ENCODE measurements at regions not wholly inside any gene's neighbourhood (a gene's known extent, or its start where the extent isn't known, plus 50 kb on each side); places are given as distances from the start of the nearest gene placed in this dataset.

- H3K79me2 ChIP-seq (ENCODE audit: low read length), result no peaks in the 10 kb centered on the region
- ChIA-PET POLR2A (ENCODE audit: unreplicated experiment) (no interaction called here), CTCF (no interaction called here)
- no peak overlapping the region for H3K4me3 ChIP-seq (ENCODE audit: low read length)
- no peaks in the 10 kb centered on the region for H3F3A ChIP-seq (ENCODE audit: low read length, unreplicated experiment)
- no peak overlapping the region for H3K9ac ChIP-seq (ENCODE audit: low read length)
- peaks cover 11% of the 10 kb centered on the region for H3K4me1 ChIP-seq (ENCODE audit: insufficient read depth, low read length)
- no peaks in the 10 kb centered on the region for H3K9me2 ChIP-seq (replicated peaks; ENCODE audit: low read length)
- TF ChIP-seq EZH2phosphoT487 (IDR thresholded peaks at IDR 0.05; ENCODE audit: borderline replicate concordance, low read length) (no peak), EZH2 (IDR thresholded peaks at IDR 0.05; ENCODE audit: low read length, unreplicated experiment) (no peak), CTCF (conservative IDR thresholded peaks at IDR 0.05; ENCODE audit: low read depth, low read length) (no peak)
- BruUV-seq (replicated peaks), result no TSS peak
- H3K27me3 ChIP-seq (ENCODE audit: low read length), result no peaks in the 10 kb centered on the region
- no peak overlapping the region for H3K27ac ChIP-seq (ENCODE audit: low read length)
- ATAC-seq (no peak), DNase-seq (no peak)
- H4K20me1 ChIP-seq (ENCODE audit: low read length), result no peaks in the 10 kb centered on the region
- no peaks in the 10 kb centered on the region for H3K36me3 ChIP-seq (ENCODE audit: low read depth, low read length)
- H3K4me2 ChIP-seq (ENCODE audit: low read length), result no peak overlapping the region
- no peaks in the 10 kb centered on the region for H3K9me3 ChIP-seq (ENCODE audit: low read length)
- intact Hi-C loops (cut with micrococcal nuclease), result no loop called here
- no peak overlapping the region for H2AFZ ChIP-seq (ENCODE audit: low read length)
Observed at GRCh38 chr12:115135800-115136211, 451.8 kb upstream of the TBX3 start.

DNA sequence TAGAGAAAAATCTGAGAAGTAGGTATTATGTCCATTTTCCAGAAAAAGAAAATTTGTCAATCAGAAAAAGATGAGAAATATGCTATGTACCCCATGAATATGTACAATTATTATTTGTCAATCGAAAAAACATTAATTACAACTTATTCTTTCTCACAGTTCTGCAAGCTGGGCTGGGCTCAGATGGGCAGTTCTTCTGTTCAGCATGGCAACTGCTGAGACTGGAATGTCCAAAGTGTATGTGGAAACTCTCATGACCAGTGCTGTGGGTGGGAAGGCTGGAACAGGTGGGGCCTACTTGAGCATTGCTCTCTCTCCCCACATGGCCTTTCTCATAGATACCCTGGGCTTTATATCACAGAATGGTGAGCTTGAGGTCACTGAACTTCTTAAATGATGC is 450.3 kb upstream of the TBX3 start:
- TF ChIP-seq CTCF (conservative IDR thresholded peaks at IDR 0.05; ENCODE audit: low read depth, low read length) (no peak), EZH2 (IDR thresholded peaks at IDR 0.05; ENCODE audit: low read length, unreplicated experiment) (no peak), EZH2phosphoT487 (IDR thresholded peaks at IDR 0.05; ENCODE audit: borderline replicate concordance, low read length) (no peak)
- ChIA-PET CTCF (no interaction called here), POLR2A (ENCODE audit: unreplicated experiment) (no interaction called here)
- Histone ChIP-seq H3K9me3 (ENCODE audit: low read length) (no peaks in the 10 kb centered on the region), H3K36me3 (ENCODE audit: low read depth, low read length) (no peaks in the 10 kb centered on the region), H3K4me3 (ENCODE audit: low read length) (no peak overlapping the region), H3K9me2 (replicated peaks; ENCODE audit: low read length) (no peaks in the 10 kb centered on the region), H3K9ac (ENCODE audit: low read length) (no peak overlapping the region), H4K20me1 (ENCODE audit: low read length) (no peaks in the 10 kb centered on the region), H3K27ac (ENCODE audit: low read length) (no peak overlapping the region), H3F3A (ENCODE audit: low read length, unreplicated experiment) (no peaks in the 10 kb centered on the region), H3K4me1 (ENCODE audit: insufficient read depth, low read length) (peaks cover 16% of the 10 kb centered on the region), H3K79me2 (ENCODE audit: low read length) (no peaks in the 10 kb centered on the region), H3K4me2 (ENCODE audit: low read length) (no peak overlapping the region), H2AFZ (ENCODE audit: low read length) (no peak overlapping the region), H3K27me3 (ENCODE audit: low read length) (no peaks in the 10 kb centered on the region)
- BruUV-seq (replicated peaks), result no TSS peak
- intact Hi-C loops (cut with micrococcal nuclease), result no loop called here
- DNase-seq, result no peak
- ATAC-seq, result no peak

DNA sequence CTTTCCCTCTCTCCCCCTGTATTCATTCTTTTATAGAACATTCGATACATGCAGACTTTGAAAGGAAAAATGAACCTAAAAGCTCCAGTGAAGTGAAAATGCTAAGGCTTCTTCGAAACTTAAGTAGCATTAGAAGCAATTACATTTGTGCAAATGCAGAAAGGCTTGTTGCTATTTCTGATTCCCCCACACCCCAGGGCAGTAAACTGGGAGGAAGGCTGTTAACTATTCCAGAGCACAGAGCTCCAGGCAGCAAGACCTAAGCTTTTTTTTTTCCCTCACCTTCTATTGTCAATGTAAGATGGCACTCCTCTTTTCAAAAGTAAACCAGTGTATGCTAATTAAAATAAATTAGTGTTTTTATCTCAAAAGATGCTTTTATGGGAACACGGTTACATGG is 448.9 kb upstream of the TBX3 start:
- ATAC-seq, result no peak
- Histone ChIP-seq H3K36me3 (ENCODE audit: low read depth, low read length) (no peaks in the 10 kb centered on the region), H3K27ac (ENCODE audit: low read length) (no peak overlapping the region), H3K9ac (ENCODE audit: low read length) (no peak overlapping the region), H2AFZ (ENCODE audit: low read length) (no peak overlapping the region), H3K9me3 (ENCODE audit: low read length) (no peaks in the 10 kb centered on the region), H3K9me2 (replicated peaks; ENCODE audit: low read length) (no peaks in the 10 kb centered on the region), H3K4me3 (ENCODE audit: low read length) (no peak overlapping the region), H3K79me2 (ENCODE audit: low read length) (no peaks in the 10 kb centered on the region), H3K4me1 (ENCODE audit: insufficient read depth, low read length) (peaks cover 16% of the 10 kb centered on the region), H4K20me1 (ENCODE audit: low read length) (no peaks in the 10 kb centered on the region), H3K27me3 (ENCODE audit: low read length) (no peaks in the 10 kb centered on the region), H3K4me2 (ENCODE audit: low read length) (no peak overlapping the region), H3F3A (ENCODE audit: low read length, unreplicated experiment) (no peaks in the 10 kb centered on the region)
- DNase-seq, result no peak
- ChIA-PET POLR2A (ENCODE audit: unreplicated experiment) (interaction anchor here (0.6 kb wide), 1 partner anchor 320 kb away, joined by 5 read pairs; no protein-coding TSS in a partner anchor), CTCF (no interaction called here)
- TF ChIP-seq EZH2 (IDR thresholded peaks at IDR 0.05; ENCODE audit: low read length, unreplicated experiment), result no peak
- TF ChIP-seq EZH2phosphoT487 (IDR thresholded peaks at IDR 0.05; ENCODE audit: borderline replicate concordance, low read length), result no peak
- no peak for TF ChIP-seq CTCF (conservative IDR thresholded peaks at IDR 0.05; ENCODE audit: low read depth, low read length)
- intact Hi-C loops (cut with micrococcal nuclease), result no loop called here
- BruUV-seq (replicated peaks), result no TSS peak
